Stomach (tissue), 4 donors: ENCODE measurements at regions not wholly inside any gene's neighbourhood (a gene's known extent, or its start where the extent isn't known, plus 50 kb on each side); places are given as distances from the start of the nearest gene placed in this dataset.

Source experiments
- CTCF ChIP-seq, 7 experiments: fragments of 450-650 bp in 4 of 7; fragments of 200-600 bp in 3 of 7; sonication (generic) in 3 of 7; IDR thresholded peaks; one replicate each; pipeline ENCODE4 v1.5.1; 2016 to 2019; ENCODE audit warnings: antibody characterized with exemption in 7 of 7, control low read depth in 2 of 7, mild to moderate bottlenecking in 1 of 7
- EP300 ChIP-seq: sonication (generic); formaldehyde crosslinking; IDR thresholded peaks from one replicate; pipeline ENCODE4 v1.6.1; 2017; ENCODE audit warnings: antibody characterized with exemption

- TF ChIP-seq CTCF (IDR thresholded peaks at IDR 0.05) = no peak
- TF ChIP-seq EP300 = no peak
These were observed 112.9 kb upstream of the F3 start for GRCh38 chr1:94654459-94654858.
